NB4 (cell line): ENCODE measurements at regions not wholly inside any gene's neighbourhood (a gene's known extent, or its start where the extent isn't known, plus 50 kb on each side); places are given as distances from the start of the nearest gene placed in this dataset.

Experiments used
- CTCF ChIP-seq: IDR thresholded peaks from one replicate; pipeline ENCODE4 v1.5.1; 2012; ENCODE audit warnings: low read depth, low read length
- MAX ChIP-seq: IDR thresholded peaks from 2 replicates; pipeline ENCODE4 v1.6.1; 2011; ENCODE audit warnings: low read depth, low read length
- POLR2A ChIP-seq: IDR thresholded peaks from 2 replicates; pipeline ENCODE4 v1.6.1; 2011; ENCODE audit warnings: mild to moderate bottlenecking; ENCODE audit not compliant: insufficient read length; ENCODE audit errors: extremely low read depth

- no peak for TF ChIP-seq POLR2A
- TF ChIP-seq CTCF, result no peak
- no peak for TF ChIP-seq MAX
These were observed 1217.7 kb downstream of the PCDH19 start for GRCh38 chrX:99192421-99192820.
